Smooth muscle cell (in vitro differentiated cells): ENCODE measurements at regions not wholly inside any gene's neighbourhood (a gene's known extent, or its start where the extent isn't known, plus 50 kb on each side); places are given as distances from the start of the nearest gene placed in this dataset.

Source experiments
- DNase-seq: peaks from one replicate; lab custom pipeline; 2025; ENCODE audit not compliant: unreplicated experiment; lab: John Stamatoyannopoulos, UW
- H2AFZ ChIP-seq: fragments of 200-600 bp; sonication (generic); 2 replicates; pipeline ENCODE4 v1.6.0; 2016; ENCODE audit warnings: antibody characterized with exemption, low read depth, mild to moderate bottlenecking
- H3F3A ChIP-seq: fragments of 200-600 bp; sonication (generic); 2 replicates; pipeline ENCODE4 v1.6.0; 2017; ENCODE audit warnings: antibody characterized with exemption, low read depth
- H3K27ac ChIP-seq: fragments of 200-600 bp; sonication (generic); 2 replicates; pipeline ENCODE4 v1.5.1; 2016; ENCODE audit warnings: low read depth, mild to moderate bottlenecking
- H3K27me3 ChIP-seq: fragments of 200-600 bp; sonication (generic); 2 replicates; pipeline ENCODE4 v1.6.1; 2016; ENCODE audit warnings: low read depth, mild to moderate bottlenecking
- H3K36me3 ChIP-seq: fragments of 200-600 bp; sonication (generic); 2 replicates; pipeline ENCODE4 v1.5.1; 2016; ENCODE audit warnings: low read depth
- H3K4me1 ChIP-seq: fragments of 200-600 bp; sonication (generic); 2 replicates; pipeline ENCODE4 v1.5.1; 2016; ENCODE audit warnings: low read depth
- H3K4me2 ChIP-seq: fragments of 200-600 bp; sonication (generic); 2 replicates; pipeline ENCODE4 v1.6.0; 2016; ENCODE audit warnings: mild to moderate bottlenecking
- H3K4me3 ChIP-seq: fragments of 200-600 bp; sonication (generic); 2 replicates; pipeline ENCODE4 v1.5.1; 2016; ENCODE audit warnings: mild to moderate bottlenecking
- H3K79me2 ChIP-seq: fragments of 200-600 bp; sonication (generic); 2 replicates; pipeline ENCODE4 v1.6.0; 2016; ENCODE audit warnings: low read depth, mild to moderate bottlenecking
- H3K9ac ChIP-seq: fragments of 200-600 bp; sonication (generic); 2 replicates; pipeline ENCODE4 v1.6.0; 2016; ENCODE audit warnings: low read depth
- H3K9me3 ChIP-seq: fragments of 200-600 bp; sonication (generic); replicated peaks from 2 replicates; pipeline ENCODE4 v1.5.1; 2016; ENCODE audit warnings: low read depth
- H4K20me1 ChIP-seq: fragments of 200-600 bp; sonication (generic); 2 replicates; pipeline ENCODE4 v1.6.0; 2016; ENCODE audit warnings: low read depth
- WGBS: methylation state at CpG from one replicate; pipeline ENCODE4 v1.1.7; 2016; ENCODE audit warnings: low lambda C conversion rate; 5-methylcytosine and 5-hydroxymethylcytosine counted together
- TF ChIP-seq, protein P1 (sequence below): fragments of 200-600 bp; sonication (generic); IDR thresholded peaks from 2 replicates; pipeline ENCODE4 v1.5.1; 2017; ENCODE audit warnings: borderline replicate concordance, mild to moderate bottlenecking, antibody characterized with exemption; ENCODE audit not compliant: insufficient read depth, poor library complexity, severe bottlenecking

DNA sequence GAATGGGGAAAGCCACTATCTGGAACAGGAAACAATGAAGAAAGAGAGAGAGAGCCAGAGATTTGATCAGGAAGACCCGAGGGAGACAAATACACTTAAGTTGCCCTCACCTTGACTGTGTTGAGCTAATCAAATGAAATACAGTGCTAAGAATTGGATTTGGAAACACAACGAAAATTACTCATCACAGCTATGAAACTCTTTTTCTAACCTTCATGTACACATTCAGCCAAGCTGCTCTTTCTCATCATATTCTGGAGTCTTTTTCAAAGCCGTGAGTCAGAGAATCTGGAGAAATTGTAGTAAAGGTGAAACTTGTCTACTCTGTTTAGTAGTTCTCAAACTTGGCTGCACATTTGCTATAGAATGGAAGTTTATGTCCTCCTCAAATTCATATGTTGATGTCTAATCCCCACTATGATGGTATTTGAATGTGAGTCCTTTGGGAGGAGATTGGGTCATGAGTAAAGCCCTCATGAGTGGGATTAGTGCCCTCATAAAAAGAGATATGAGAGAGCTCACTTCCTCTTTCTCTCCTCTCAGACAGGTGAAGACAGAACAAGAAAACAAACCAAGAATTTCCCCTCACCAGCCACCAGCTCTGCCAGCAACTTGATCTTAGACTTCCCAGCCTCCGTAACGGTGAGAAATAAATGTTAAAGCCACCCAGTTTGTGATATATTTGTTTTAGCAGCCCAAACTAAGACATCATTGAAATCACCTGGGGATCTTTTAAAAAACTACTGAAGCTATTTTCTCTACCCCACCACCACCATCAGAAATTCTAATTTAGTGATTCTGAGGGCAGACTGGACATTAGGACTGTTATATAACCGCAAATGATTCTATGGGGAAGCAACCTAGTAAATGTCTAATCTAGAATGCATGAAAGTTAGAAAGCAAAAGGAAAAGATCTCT is 143.6 kb upstream of the GRM7 start:
- Histone ChIP-seq H3K4me3 (no peak overlapping the region), H3K4me2 (no peak overlapping the region), H3K9ac (no peak overlapping the region), H3K4me1 (no peaks in the 10 kb centered on the region), H4K20me1 (no peaks in the 10 kb centered on the region), H3K27ac (no peak overlapping the region), H3K79me2 (no peaks in the 10 kb centered on the region), H3F3A (no peaks in the 10 kb centered on the region), H3K9me3 (no peaks in the 10 kb centered on the region), H3K27me3 (no peaks in the 10 kb centered on the region), H2AFZ (no peak overlapping the region), H3K36me3 (no peaks in the 10 kb centered on the region)
- DNase-seq: no peak
- TF ChIP-seq, protein P1, sequence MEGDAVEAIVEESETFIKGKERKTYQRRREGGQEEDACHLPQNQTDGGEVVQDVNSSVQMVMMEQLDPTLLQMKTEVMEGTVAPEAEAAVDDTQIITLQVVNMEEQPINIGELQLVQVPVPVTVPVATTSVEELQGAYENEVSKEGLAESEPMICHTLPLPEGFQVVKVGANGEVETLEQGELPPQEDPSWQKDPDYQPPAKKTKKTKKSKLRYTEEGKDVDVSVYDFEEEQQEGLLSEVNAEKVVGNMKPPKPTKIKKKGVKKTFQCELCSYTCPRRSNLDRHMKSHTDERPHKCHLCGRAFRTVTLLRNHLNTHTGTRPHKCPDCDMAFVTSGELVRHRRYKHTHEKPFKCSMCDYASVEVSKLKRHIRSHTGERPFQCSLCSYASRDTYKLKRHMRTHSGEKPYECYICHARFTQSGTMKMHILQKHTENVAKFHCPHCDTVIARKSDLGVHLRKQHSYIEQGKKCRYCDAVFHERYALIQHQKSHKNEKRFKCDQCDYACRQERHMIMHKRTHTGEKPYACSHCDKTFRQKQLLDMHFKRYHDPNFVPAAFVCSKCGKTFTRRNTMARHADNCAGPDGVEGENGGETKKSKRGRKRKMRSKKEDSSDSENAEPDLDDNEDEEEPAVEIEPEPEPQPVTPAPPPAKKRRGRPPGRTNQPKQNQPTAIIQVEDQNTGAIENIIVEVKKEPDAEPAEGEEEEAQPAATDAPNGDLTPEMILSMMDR: no peak
- 85% methylated on average over 6 of the region's 6 CpGs for WGBS

DNA sequence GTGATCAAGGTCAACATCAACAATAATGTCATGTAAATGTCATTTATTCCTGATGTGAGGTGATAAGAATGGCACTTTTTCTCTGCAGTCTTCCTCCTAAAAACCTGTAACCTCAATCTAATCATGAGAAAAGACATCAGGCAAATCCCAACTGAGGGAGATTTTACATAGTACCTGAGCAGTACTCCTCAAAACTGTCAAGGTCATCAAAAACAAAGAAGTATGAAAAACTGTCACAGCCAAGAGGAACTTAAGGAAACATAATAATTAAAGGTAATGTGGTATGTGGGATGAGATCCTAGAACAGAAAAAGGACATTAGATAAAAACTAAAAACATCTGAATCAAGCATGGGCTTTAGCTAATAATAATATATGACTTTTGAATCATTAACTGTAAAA is 140.9 kb upstream of the GRM7 start:
- TF ChIP-seq, protein P1: no peak
- Histone ChIP-seq H3K4me2 (no peak overlapping the region), H3K4me1 (no peaks in the 10 kb centered on the region), H4K20me1 (no peaks in the 10 kb centered on the region), H3K9ac (no peak overlapping the region), H3K27ac (no peak overlapping the region), H3F3A (no peaks in the 10 kb centered on the region), H3K9me3 (no peaks in the 10 kb centered on the region), H3K79me2 (no peaks in the 10 kb centered on the region), H2AFZ (no peak overlapping the region), H3K36me3 (no peaks in the 10 kb centered on the region), H3K4me3 (no peak overlapping the region), H3K27me3 (no peaks in the 10 kb centered on the region)
- DNase-seq: no peak

DNA sequence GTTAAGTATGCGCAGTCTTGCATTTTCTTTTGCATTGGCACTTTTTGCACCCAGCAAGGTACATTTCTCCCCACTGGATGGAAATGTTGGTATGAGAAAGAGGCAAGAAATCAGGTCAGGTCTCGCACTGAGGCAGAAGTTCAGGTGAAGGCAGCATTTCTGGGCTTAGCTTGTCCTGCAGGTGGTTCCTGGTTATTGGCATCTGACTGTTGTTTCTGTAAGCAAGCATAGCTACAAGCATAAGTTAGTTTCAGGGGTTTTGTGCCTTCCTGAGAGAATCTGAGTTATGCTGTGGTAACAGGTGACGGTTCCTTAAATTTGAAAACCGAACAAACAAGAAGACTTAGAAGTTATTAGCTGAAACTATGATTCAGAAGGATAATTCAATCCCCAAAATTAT is 139.4 kb upstream of the GRM7 start:
- Histone ChIP-seq H3K9me3 (no peaks in the 10 kb centered on the region), H3K27me3 (no peaks in the 10 kb centered on the region), H3K36me3 (no peaks in the 10 kb centered on the region), H3K4me3 (no peak overlapping the region), H3K79me2 (no peaks in the 10 kb centered on the region), H4K20me1 (no peaks in the 10 kb centered on the region), H3K4me2 (no peak overlapping the region), H3K27ac (no peak overlapping the region), H3F3A (no peaks in the 10 kb centered on the region), H3K9ac (no peak overlapping the region), H2AFZ (no peak overlapping the region), H3K4me1 (no peaks in the 10 kb centered on the region)
- TF ChIP-seq, protein P1: no peak
- 94% methylated on average over 4 of the region's 4 CpGs for WGBS
- no peak for DNase-seq

DNA sequence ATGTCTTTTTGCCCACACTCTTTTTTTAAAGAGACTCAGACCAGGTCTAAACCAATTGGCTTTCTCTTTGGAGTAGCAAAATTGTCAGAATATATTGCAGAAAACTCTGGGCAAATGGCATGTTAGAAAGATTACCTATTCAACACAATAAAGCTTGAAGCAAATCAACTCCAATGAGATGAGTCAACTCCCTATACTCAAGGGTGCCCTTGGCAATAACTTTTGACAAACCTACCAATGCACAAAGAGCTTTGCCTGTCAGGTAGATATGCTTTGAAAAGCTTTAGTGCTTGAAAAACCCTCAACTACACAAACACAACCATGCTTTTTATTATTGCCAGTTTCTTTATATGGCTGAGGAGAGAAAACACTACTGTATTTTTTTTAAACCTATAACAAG is 137.7 kb upstream of the GRM7 start:
- Histone ChIP-seq H2AFZ (no peak overlapping the region), H3K4me3 (no peak overlapping the region), H3K9me3 (no peaks in the 10 kb centered on the region), H3K27me3 (no peaks in the 10 kb centered on the region), H4K20me1 (no peaks in the 10 kb centered on the region), H3K9ac (no peak overlapping the region), H3K36me3 (no peaks in the 10 kb centered on the region), H3K4me2 (no peak overlapping the region), H3K4me1 (no peaks in the 10 kb centered on the region), H3K27ac (no peak overlapping the region), H3K79me2 (no peaks in the 10 kb centered on the region), H3F3A (no peaks in the 10 kb centered on the region)
- DNase-seq: no peak
- TF ChIP-seq, protein P1: no peak
